Amygdala (tissue), 56 donors: ENCODE measurements at regions not wholly inside any gene's neighbourhood (a gene's known extent, or its start where the extent isn't known, plus 50 kb on each side); places are given as distances from the start of the nearest gene placed in this dataset.
A peak's percentile ranks its signal among the peaks of the same experiment; 100 is the strongest.

ENCODE experiments used
- DNase-seq, 56 donors: peaks; one replicate each; lab custom pipeline; 2025; lab: John Stamatoyannopoulos, UW

DNA sequence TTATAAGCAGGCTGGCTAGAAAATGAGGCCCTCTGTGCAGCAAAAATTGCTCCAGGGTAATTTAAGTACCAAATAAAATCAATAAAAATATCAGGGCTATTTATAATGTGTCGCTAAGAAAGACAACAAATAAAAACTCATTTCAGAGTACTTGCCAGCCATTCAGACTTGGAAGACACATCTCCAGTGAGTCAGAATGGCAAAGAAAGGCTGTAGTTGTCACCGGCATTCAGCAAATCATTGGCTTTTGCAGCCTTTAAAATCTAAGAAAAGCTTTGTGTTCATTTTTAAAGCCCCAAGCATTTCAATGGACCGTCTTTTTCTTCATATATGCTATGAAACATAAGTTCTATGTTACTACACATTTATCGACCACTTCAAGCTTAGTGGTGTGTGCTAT lies 141.1 kb upstream of the HNMT start:
- no peak for DNase-seq

DNA sequence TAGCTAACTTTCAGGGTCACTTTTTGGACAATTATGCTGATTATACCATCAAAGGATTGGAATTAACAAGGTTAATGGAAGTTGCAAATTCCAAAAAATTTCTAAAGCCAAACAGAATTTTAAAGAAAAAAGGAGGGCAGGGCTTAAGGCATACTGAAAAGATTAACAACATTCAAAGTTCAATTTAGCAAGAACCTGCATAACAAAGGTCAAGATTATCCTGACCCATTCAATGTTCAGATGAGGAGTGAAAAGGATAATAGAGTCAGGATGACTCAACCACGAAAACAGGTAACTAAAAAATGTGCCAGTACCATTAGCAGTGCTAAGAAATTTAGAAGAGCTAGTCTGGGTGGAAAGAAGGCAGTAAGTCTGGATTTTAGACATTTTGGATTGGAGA lies 139.8 kb upstream of the HNMT start:
- DNase-seq: no peak

DNA sequence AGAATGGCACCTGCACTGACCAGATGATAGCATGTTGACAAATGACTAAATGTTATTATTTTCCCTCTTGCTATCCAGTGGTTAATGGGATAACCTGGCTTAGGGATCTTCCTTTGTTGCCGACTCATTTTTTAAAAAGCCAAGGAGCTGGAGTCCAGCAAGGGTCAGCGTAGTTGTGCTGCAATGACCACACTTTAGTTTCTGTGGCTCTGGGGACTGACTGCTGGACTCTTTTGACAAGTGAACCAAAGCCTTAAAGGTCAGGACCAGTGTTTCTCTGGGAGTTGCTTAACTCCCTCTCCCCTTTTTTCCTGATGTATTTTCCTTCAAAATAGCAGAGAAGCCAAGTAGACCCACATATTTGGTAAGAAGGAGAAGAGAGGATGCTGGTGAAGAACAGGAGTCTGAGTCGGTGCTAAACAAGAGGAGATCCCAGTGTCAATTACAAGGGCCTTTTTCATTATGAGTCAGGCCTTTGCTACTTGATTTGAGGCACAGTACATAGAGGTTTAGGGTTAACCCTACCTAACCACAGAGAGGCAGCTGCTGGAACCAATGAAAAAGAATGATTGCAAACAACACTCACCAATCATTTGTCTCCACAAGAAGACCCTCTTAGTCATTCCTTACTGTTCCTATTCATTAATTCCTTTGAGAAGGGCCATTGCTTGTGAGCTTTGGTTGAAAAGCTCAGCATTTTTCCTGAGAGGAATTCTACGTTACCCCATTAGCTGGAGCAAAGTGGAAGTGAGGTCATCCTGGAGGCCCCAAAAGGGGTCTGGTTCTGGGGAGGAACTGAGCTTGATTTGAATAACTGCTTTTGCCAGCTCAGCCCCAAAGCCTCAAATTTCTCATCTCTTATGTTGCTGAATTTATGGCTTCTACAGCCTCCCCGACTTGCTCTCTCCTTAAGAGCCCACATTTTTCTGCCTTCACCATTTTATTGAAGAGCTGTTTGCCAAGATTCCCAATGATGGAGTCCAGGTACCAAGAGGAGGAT lies 137.6 kb upstream of the HNMT start:
- DNase-seq: no peak

GRCh38 chr2:137828624-137829023 lies 135.6 kb upstream of the HNMT start:
- no peak for DNase-seq

DNA sequence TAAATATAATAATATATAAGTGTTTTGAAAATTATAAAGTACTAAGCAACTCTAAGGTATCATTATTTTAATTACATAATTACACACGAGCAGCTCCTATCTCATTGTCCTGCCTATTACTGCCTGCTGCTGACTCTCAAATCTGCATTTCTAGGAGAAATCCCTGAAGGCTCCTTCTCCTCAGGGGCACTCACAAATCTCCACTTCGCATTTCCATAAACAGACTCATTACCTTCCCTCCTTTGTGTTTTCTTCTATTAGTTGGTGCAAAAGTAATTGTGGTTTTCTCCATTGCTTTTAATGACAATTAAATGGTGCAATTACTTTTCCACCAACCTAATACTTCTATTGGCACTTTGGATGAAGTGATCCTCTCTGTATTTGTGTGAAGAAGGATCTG lies 135.0 kb upstream of the HNMT start:
- no peak for DNase-seq

- no peak for DNase-seq
Observed at GRCh38 chr2:137834760-137835379, 129.4 kb upstream of the HNMT start.

- no peak for DNase-seq
Observed at GRCh38 chr2:137836671-137837070, 127.6 kb upstream of the HNMT start.

DNA sequence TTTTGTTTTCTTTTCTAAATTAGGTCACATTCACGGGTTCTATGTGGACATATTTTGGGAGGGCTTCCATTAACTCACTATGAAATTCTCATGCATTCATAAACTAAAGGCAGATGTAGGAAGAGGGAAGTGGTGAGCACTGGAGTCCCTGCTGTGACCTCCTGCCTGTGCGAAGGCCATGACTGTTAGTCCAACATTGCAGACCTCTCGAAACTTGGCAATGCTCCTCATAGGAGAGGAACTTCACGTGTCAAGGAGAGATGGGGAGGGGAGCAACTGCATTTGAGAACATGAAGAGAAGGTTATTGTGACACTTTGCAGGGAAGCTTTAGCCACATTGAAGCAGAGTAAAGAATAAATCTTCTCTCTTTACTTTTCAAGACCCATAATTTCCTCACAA lies 126.4 kb upstream of the HNMT start:
- DNase-seq: no peak

DNA sequence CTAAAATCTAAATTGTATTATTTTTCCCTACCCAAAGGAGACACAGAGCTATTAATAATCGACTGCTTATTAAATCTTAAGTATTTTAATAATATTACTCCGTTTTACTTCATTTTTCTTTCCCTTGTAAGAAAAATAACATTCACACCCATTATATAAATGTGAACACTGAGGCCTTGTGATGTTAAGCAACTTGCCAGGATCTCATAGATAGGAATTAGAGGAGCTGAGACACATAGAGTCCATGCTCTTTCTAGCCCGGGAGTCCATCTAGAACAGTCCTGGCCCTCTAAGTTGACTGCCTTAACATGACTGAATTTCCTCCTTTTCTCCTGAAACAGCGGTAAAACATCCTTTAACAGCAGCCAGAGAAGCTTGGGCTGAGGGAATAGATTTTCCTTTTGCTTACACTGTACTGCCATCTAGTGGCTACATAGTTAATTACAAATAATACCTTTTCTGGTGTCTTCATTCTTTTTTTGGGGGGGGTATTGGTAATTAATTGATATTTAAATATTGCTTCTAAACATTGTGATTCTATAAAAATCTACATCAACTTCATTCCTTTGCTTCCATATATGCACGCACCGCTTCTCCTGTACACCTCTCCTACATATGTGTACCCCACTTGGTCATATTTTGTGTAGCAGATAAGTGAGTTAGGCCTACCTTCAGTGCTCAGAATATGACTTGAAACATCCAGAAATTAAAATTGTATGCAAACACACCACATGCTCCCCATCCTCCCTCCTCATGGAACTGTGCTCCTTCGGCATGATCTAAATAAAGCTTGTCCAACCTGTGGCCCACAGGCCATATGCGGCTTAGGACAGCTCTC lies 125.8 kb upstream of the HNMT start:
- DNase-seq: no peak

DNA sequence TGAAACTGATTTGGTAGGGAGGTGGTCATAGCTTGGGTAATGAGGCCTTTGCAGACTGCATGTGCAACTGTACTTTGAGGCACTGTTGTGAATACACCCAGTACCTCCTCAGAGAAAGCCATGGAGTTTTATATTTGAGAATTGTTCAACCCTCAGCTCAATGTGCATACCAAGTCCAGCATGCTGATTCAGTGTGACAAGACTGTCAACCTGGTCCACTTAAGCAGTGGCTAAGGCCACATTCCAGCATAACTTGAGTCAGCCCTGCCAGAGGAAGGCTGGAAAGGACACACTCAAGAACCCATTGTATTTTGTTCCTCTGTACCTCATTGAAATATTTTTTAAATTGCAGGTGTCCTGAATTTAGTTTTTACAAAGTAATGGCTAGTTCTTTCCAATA lies 121.8 kb upstream of the HNMT start:
- no peak for DNase-seq

GRCh38 chr2:137842952-137843351 lies 121.3 kb upstream of the HNMT start:
- DNase-seq: no peak

DNA sequence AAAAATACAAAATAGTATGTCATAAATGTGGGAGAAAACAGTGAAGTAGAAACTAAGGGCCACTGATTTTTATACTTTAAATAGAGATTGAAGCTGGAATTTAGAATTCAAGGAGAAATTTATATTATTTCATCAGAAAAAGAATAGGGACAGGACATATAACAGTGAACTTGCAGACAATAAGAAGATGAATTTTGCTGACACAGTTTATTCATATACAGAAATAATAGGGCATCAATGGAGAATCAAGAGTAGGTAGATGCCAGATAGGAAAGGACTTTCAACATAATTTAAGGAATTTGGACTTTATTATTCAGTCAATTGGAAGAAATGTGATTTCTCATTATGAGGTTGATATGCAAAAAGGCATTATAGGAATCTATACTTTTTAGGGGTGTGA lies 118.9 kb upstream of the HNMT start:
- no peak for DNase-seq

GRCh38 chr2:137846993-137847392 lies 117.3 kb upstream of the HNMT start:
- no peak for DNase-seq

GRCh38 chr2:137847443-137847842 lies 116.8 kb upstream of the HNMT start:
- no peak for DNase-seq

- DNase-seq: no peak
Observed at GRCh38 chr2:137857881-137858280, 106.4 kb upstream of the HNMT start.

DNA sequence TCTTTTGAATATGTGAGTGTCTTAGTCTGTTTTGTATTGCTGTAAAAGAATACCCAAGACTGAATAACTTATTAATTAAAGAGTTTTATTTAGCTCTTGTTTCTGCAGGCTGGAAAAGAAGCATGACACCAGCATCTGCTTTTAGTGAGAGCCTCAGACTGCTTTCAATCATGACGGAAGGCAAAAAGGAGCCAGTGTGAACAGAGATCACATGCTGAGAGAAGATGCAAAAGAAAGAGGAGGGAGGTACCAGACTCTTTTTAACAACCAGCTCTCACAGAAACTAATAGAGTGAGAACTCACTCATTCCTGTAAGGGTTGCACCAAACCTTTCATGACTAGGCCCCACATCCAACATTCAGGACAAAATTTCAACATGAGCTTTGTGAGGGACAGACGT lies 101.6 kb upstream of the HNMT start:
- no peak for DNase-seq

DNA sequence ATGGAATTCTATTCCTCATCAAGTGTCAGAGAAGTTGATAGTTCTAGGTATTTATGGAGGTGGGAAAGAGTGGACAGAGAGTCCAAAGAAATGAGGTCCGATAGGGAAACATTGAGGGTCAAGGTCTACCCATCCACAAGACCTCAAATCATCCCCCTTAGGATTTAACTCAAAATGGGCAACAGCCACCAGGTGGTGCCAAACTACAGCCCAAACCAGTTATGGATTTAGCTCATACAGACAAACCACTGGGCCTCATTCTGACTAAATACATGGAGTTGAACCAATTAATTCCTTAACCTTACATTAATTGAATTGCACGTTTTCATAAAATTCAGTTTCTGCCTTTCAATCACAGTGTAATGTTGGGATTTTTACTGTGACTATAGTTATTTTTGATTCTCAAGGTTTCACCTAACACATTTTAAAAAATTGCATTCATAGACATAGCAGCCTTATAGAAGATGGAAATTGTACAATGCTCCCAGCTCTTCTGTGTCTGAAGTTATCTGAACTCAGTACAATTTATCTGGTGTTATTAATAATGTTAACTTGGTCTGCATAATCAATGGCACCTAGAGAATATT lies 98.2 kb upstream of the HNMT start:
- DNase-seq: peak in 14 of 56 donors; percentile 1 to 64 (median 7)

DNA sequence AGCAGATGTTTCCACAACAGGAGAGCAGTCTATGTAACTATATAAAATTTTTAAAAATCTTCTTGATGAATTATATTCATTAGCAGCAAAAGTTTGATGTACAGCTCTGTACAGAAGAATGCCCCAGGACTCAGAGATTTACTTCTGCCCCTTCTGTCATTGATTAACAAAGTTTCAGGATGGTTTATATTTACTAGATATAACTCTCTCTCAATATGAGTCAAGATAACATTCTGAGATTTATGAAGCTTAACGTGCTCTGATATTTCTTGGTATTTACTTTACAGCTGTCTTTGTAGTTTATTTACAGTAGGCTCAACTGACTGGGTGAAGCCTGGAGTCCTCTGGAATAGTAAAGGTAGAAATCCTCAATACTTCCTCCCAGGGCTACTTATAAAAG lies 93.6 kb upstream of the HNMT start:
- DNase-seq: no peak

DNA sequence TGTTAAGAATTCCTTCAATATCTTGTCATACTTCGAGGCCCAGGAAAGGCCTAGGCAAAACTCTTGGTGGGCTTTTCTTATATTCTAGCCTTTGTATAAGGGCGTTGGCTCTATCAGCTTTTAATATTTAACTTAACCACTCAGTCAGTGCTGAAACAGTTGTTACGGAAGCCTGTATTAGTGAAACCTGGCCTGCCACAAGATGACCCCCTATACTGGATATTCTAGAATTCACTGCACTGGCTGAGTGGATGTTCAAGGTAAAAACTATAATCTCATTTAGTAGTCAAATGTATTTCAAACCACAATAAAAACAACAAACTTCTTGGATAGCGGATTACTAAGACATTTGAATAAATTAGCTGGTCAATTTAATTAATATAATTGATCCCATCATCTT lies 91.7 kb upstream of the HNMT start:
- DNase-seq: no peak

DNA sequence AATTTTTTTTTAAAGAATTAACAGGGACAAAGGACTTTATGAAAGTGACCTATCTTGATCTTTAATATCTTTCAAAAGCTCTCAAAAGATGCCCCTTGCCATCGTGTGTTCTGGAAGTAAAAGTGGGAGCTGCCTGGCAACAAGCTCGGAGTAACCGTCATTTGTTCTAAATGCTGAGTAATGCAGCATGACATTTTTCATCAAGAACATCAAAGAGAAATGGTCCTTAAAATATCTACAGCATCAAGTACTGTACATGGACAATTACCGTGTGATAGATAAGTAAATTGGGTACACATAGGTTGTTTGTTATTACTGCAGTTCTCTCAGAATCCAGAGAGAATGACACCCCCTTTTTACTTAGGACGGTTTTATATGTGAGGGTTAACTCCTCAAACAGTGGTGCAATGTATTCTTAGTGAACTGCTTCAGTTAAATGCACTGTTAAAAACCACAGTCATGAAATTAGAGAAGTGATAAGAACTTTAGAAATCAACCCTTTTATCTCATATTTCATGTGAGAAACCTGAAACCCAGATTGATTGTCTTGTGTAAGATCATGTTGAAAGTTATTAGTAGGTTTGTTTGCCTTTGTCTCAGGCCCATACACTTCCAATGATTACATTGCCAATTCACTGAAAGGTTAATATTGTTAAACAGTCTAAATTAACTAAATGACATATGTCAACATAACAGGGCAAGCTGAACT lies 90.6 kb upstream of the HNMT start:
- DNase-seq: no peak
